ENCODE measurements at regions not wholly inside any gene's neighbourhood (a gene's known extent, or its start where the extent isn't known, plus 50 kb on each side); places are given as distances from the start of the nearest gene placed in this dataset.
"Not testable (repeated sequence)": the region's sequence is repeated elsewhere in the genome, so short reads cannot be mapped to it uniquely, and the experiment has no call there.

DNA sequence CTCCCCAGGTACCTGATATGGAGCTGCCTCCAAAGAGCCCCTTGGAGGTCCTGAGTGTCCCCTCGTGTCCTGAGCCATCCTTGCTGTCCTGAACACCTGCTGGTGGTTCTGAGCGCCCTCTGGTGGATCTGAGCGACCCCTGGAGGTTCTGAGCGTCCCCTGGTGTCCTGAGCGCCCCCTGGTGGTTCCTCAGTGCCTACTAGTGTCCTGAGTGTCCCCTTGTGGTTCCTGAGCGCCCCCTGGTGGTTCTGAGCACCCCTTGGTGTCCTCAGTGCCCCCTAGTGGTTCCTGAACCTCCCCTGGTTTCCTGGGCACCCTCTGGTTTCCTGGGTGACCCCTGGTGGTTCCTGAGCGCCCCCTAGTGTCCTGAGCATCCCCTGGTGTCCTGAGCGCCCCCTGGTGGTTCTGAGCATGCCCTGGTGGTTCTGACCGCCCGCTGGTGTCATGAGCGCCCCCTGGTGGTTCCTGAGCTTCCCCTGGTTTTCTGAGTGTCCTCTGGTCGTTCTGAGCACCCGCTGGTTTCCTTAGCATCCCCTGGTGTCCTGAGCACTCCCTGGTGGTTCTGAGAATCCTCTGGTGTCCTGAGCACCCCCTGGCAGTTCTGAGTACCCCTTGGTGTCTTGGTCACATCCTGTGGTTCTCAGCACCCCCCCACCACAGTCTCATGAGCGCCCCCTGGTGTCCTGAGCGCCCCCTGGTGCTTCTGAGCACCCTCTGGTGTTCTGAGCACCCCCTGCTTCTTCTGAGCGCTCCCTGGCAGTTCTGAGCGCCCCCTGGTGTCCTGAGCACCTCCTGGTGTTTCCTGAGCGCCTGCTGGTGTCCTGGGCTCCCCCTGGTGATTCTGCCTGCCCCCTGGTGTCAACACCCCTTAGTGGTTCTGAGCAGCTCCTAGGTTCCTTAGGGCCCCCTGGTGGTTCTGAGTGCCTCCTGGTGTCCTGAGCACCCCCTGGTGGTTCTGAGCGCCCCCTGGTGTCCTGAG, 146.8 kb downstream of the POTEB start:
- H3K56ac ChIP-seq (ENCODE audit: insufficient read length, low read depth, low read length); H4K8ac ChIP-seq (replicated peaks; ENCODE audit: insufficient read length, low read depth, low read length); H3K27me3 ChIP-seq (ENCODE audit: insufficient read depth, low read length); H3K18ac ChIP-seq (ENCODE audit: insufficient read length, low read depth, low read length); H2BK20ac ChIP-seq (ENCODE audit: low read depth, low read length, poor library complexity, severe bottlenecking); DNase-seq; H3K27me3 Mint-ChIP-seq (ENCODE audit: low read depth); H4K5ac ChIP-seq (ENCODE audit: insufficient read length, low read depth, low read length); H3K23ac ChIP-seq (ENCODE audit: insufficient read length, low read depth, low read length); H3K79me1 ChIP-seq (ENCODE audit: insufficient read depth, low read depth, low read length, poor library complexity, severe bottlenecking); H3K4me3 Mint-ChIP-seq; H2AK5ac ChIP-seq (ENCODE audit: insufficient read length, low read length); H3K36me3 Mint-ChIP-seq (ENCODE audit: insufficient read depth in 1 of 3, low read depth in 3 of 3); H3K9me3 Mint-ChIP-seq; H2BK12ac ChIP-seq (ENCODE audit: insufficient read length, low read depth, low read length); H2BK5ac ChIP-seq (ENCODE audit: insufficient read length, low read length); H3K79me2 ChIP-seq (ENCODE audit: insufficient read depth, low read length); H3K9me3 ChIP-seq (ENCODE audit: control insufficient read depth, low read depth, low read length); H3K4me1 Mint-ChIP-seq; H4K20me1 ChIP-seq (ENCODE audit: control insufficient read depth, insufficient read depth, insufficient read length); H3K9ac ChIP-seq (ENCODE audit: extremely low read depth, insufficient read length, low read length); H3K4me1 ChIP-seq (ENCODE audit: insufficient read depth, low read length); H3K14ac ChIP-seq (ENCODE audit: insufficient read depth, low read length); H3K4ac ChIP-seq (ENCODE audit: low read depth, low read length); H3K27ac ChIP-seq (ENCODE audit: insufficient read length, low read depth, low read length); H2BK120ac ChIP-seq (ENCODE audit: low read depth, low read length, poor library complexity, severe bottlenecking); H2BK15ac ChIP-seq (ENCODE audit: low read depth, low read length); H4K91ac ChIP-seq (ENCODE audit: insufficient read length, low read depth, low read length); H3K4me2 ChIP-seq (ENCODE audit: insufficient read depth, insufficient read length, low read length); H2AFZ ChIP-seq (ENCODE audit: low read length); H3T11ph ChIP-seq (ENCODE audit: low read length); H3K27ac Mint-ChIP-seq; H3K23me2 ChIP-seq (ENCODE audit: insufficient read length, low read depth, low read length, poor library complexity, severe bottlenecking): not testable (repeated sequence)
- no CpG with 5 or more reads among the region's 19 CpGs for WGBS (ENCODE audit: extremely low coverage, insufficient read length, low lambda C conversion rate)

DNA sequence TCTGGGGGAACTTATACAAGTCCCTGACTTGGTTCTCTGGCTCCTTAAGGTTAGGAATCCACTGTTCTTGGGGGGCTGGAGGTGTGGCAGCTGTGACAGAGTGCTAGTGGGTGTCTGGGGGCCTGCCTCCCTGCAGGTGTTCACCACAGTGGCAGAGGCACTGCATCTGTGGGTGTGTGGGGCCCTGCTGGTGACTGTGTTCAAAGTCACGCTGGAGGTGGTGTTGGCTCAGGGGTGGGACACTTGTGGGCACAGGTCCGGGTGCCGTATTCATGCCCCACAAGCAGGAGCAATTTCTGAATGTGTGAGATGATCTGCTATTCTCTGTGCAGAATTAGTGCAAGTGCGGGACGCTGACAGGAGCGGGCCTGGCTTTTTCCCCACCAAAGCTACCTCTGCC, 152.5 kb downstream of the POTEB start:
- not testable (repeated sequence) for H2BK5ac ChIP-seq (ENCODE audit: insufficient read length, low read length); H3K23ac ChIP-seq (ENCODE audit: insufficient read length, low read depth, low read length); H2BK20ac ChIP-seq (ENCODE audit: low read depth, low read length, poor library complexity, severe bottlenecking); H3K23me2 ChIP-seq (ENCODE audit: insufficient read length, low read depth, low read length, poor library complexity, severe bottlenecking); H3K79me1 ChIP-seq (ENCODE audit: insufficient read depth, low read depth, low read length, poor library complexity, severe bottlenecking); H4K8ac ChIP-seq (replicated peaks; ENCODE audit: insufficient read length, low read depth, low read length); H3K79me2 ChIP-seq (ENCODE audit: insufficient read depth, low read length); H3K9me3 Mint-ChIP-seq; H3K18ac ChIP-seq (ENCODE audit: insufficient read length, low read depth, low read length); H4K5ac ChIP-seq (ENCODE audit: insufficient read length, low read depth, low read length); H3K27me3 ChIP-seq (ENCODE audit: insufficient read depth, low read length); H2BK120ac ChIP-seq (ENCODE audit: low read depth, low read length, poor library complexity, severe bottlenecking); H4K91ac ChIP-seq (ENCODE audit: insufficient read length, low read depth, low read length); H3K4me1 ChIP-seq (ENCODE audit: insufficient read depth, low read length); H2BK15ac ChIP-seq (ENCODE audit: low read depth, low read length); H3K27ac Mint-ChIP-seq; H3K4me1 Mint-ChIP-seq; H3K14ac ChIP-seq (ENCODE audit: insufficient read depth, low read length); H2AK5ac ChIP-seq (ENCODE audit: insufficient read length, low read length); H2BK12ac ChIP-seq (ENCODE audit: insufficient read length, low read depth, low read length); H3K9me3 ChIP-seq (ENCODE audit: control insufficient read depth, low read depth, low read length); H2AFZ ChIP-seq (ENCODE audit: low read length); H3K9ac ChIP-seq (ENCODE audit: extremely low read depth, insufficient read length, low read length); H3K4me2 ChIP-seq (ENCODE audit: insufficient read depth, insufficient read length, low read length); H4K20me1 ChIP-seq (ENCODE audit: control insufficient read depth, insufficient read depth, insufficient read length); H3K4ac ChIP-seq (ENCODE audit: low read depth, low read length); H3K27me3 Mint-ChIP-seq (ENCODE audit: low read depth); H3K36me3 Mint-ChIP-seq (ENCODE audit: insufficient read depth in 1 of 3, low read depth in 3 of 3); DNase-seq; H3T11ph ChIP-seq (ENCODE audit: low read length); H3K27ac ChIP-seq (ENCODE audit: insufficient read length, low read depth, low read length); H3K56ac ChIP-seq (ENCODE audit: insufficient read length, low read depth, low read length); H3K4me3 Mint-ChIP-seq
- WGBS (ENCODE audit: extremely low coverage, insufficient read length, low lambda C conversion rate) = no CpG with 5 or more reads among the region's 6 CpGs

Measured in H9 (cell line).